Karpas-422 (cell line): ENCODE measurements at regions not wholly inside any gene's neighbourhood (a gene's known extent, or its start where the extent isn't known, plus 50 kb on each side); places are given as distances from the start of the nearest gene placed in this dataset.

ENCODE experiments used
- DNase-seq: peaks from one replicate; pipeline ENCODE4 v3.0.0-alpha.2; 2015
- H2AFZ ChIP-seq: fragments of 200-600 bp; sonication (generic); 2 replicates; pipeline ENCODE4 v1.6.1; 2014; ENCODE audit warnings: antibody characterized with exemption, low read length, mixed read lengths
- H3K27ac ChIP-seq: fragments of 200-600 bp; sonication (generic); 2 replicates; pipeline ENCODE4 v1.5.1; 2014; ENCODE audit warnings: mild to moderate bottlenecking, low read length, moderate library complexity
- H3K27me3 ChIP-seq: fragments of 200-600 bp; sonication (generic); 2 replicates; pipeline ENCODE4 v1.6.1; 2014; ENCODE audit warnings: low read length, mixed read lengths
- H3K36me3 ChIP-seq: fragments of 200-600 bp; sonication (generic); 2 replicates; pipeline ENCODE4 v1.6.1; 2014; ENCODE audit warnings: low read length, mixed read lengths; ENCODE audit not compliant: insufficient read depth
- H3K4me1 ChIP-seq: fragments of 200-600 bp; sonication (generic); 2 replicates; pipeline ENCODE4 v1.6.1; 2014; ENCODE audit warnings: mild to moderate bottlenecking, low read length, mixed read lengths
- H3K4me2 ChIP-seq: fragments of 200-600 bp; sonication (generic); 2 replicates; pipeline ENCODE4 v1.6.1; 2014; ENCODE audit warnings: low read length, low read depth, mild to moderate bottlenecking; ENCODE audit not compliant: poor library complexity, severe bottlenecking
- H3K4me3 ChIP-seq: fragments of 200-600 bp; sonication (generic); 2 replicates; pipeline ENCODE4 v1.5.1; 2014; ENCODE audit warnings: mild to moderate bottlenecking, antibody characterized with exemption, low read length, mixed read lengths
- H3K79me2 ChIP-seq: fragments of 200-600 bp; sonication (generic); 2 replicates; pipeline ENCODE4 v1.6.1; 2014; ENCODE audit warnings: mild to moderate bottlenecking, low read length, mixed read lengths
- H3K9ac ChIP-seq: fragments of 200-600 bp; sonication (generic); 2 replicates; pipeline ENCODE4 v1.6.0; 2014; ENCODE audit warnings: low read length
- H3K9me2 ChIP-seq: fragments of 200-600 bp; sonication (generic), shearing (Covaris generic); replicated peaks from 2 replicates; pipeline ENCODE4 v1.6.0; 2014; ENCODE audit warnings: mild to moderate bottlenecking, low read length, moderate library complexity; ENCODE audit not compliant: insufficient read depth
- H3K9me3 ChIP-seq: fragments of 300-700, 200-600 bp; sonication (generic); 2 replicates; pipeline ENCODE4 v1.6.1; 2014; ENCODE audit warnings: low read length, mixed read lengths
- H4K20me1 ChIP-seq: fragments of 200-600 bp; sonication (generic); 2 replicates; pipeline ENCODE4 v1.6.1; 2014; ENCODE audit warnings: mild to moderate bottlenecking, antibody characterized with exemption, low read length, low read depth; ENCODE audit not compliant: insufficient read depth

DNA sequence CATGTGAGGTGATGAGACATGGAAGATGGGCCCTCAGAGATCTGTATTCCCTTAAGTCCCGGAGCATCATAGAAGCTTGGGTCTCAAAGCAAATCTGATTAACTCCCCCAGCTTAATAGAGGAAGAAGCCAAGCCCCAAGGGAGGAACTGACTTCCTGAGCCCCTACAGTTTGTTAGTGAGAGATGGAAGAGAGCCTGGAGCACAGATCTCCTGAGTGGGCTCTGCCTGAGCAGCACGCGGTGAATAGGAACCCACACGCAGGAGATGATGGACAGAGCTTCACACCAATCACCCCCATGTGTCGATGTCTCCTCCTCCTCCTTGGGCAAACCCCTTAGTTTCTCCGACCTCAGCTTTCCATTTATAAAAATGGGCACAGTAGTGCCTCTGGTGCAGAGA is 50.1 kb upstream of the ATP12A start:
- H3K4me2 ChIP-seq = no peak overlapping the region
- no peak overlapping the region for H3K27ac ChIP-seq
- H3K36me3 ChIP-seq = no peaks in the 10 kb centered on the region
- H3K79me2 ChIP-seq = no peaks in the 10 kb centered on the region
- no peak overlapping the region for H3K9ac ChIP-seq
- no peaks in the 10 kb centered on the region for H3K9me2 ChIP-seq
- H3K9me3 ChIP-seq = no peaks in the 10 kb centered on the region
- no peak overlapping the region for H2AFZ ChIP-seq
- H3K4me3 ChIP-seq = no peak overlapping the region
- no peaks in the 10 kb centered on the region for H3K27me3 ChIP-seq
- H4K20me1 ChIP-seq = no peaks in the 10 kb centered on the region
- no peak for DNase-seq
- H3K4me1 ChIP-seq = peaks cover 13% of the 10 kb centered on the region
